Calu3 (cell line): ENCODE measurements at regions not wholly inside any gene's neighbourhood (a gene's known extent, or its start where the extent isn't known, plus 50 kb on each side); places are given as distances from the start of the nearest gene placed in this dataset.

ENCODE experiments used
- BruUV-seq: library from RNA; stranded (reverse); fragments of 400-500 nt; replicated peaks from 2 replicates; lab custom pipeline; 2021; lab: Mats Ljungman, UMichigan
- CTCF ChIA-PET: fragments of 300-600 bp; sonication (Branson Sonifier 250); formaldehyde crosslinking; loops from one replicate; lab custom pipeline; 2022; ENCODE audit warnings: antibody characterized with exemption; lab: Charles Lee
- DNase-seq: peaks from one replicate; pipeline ENCODE4 v3.0.0; 2022
- H3K27ac Mint-ChIP-seq: one replicate; pipeline ENCODE4 v1.8.0; 2022; ENCODE audit warnings: mixed read lengths; ENCODE audit not compliant: unreplicated experiment
- H3K27me3 Mint-ChIP-seq: one replicate; pipeline ENCODE4 v1.8.0; 2022; ENCODE audit warnings: mixed read lengths; ENCODE audit not compliant: unreplicated experiment
- H3K36me3 Mint-ChIP-seq: one replicate; pipeline ENCODE4 v1.8.0; 2022; ENCODE audit warnings: mild to moderate bottlenecking, moderate library complexity, mixed read lengths; ENCODE audit not compliant: insufficient read depth, unreplicated experiment
- H3K4me1 Mint-ChIP-seq: one replicate; pipeline ENCODE4 v1.8.0; 2022; ENCODE audit warnings: mild to moderate bottlenecking, low read depth, mixed read lengths; ENCODE audit not compliant: unreplicated experiment
- H3K4me3 Mint-ChIP-seq: one replicate; pipeline ENCODE4 v1.8.0; 2022; ENCODE audit warnings: mild to moderate bottlenecking, low read depth, moderate library complexity, mixed read lengths; ENCODE audit not compliant: unreplicated experiment
- H3K9me3 Mint-ChIP-seq: one replicate; pipeline ENCODE4 v1.8.0; 2022; ENCODE audit warnings: low read depth, mixed read lengths; ENCODE audit not compliant: unreplicated experiment
- CTCF ChIP-seq: fragments of 200-600 bp; IDR thresholded peaks from one replicate; pipeline ENCODE4 v1.8.0; 2022; ENCODE audit warnings: antibody characterized with exemption; ENCODE audit not compliant: unreplicated experiment
- intact Hi-C: fragments of 100-400 bp; cut with micrococcal nuclease; formaldehyde crosslinking; loops from one replicate; pipeline ENCODE4 v1.10.0; 2022; ENCODE audit not compliant: unreplicated experiment

GRCh38 chr1:188244681-188245080 lies 1415.9 kb downstream of the PLA2G4A start:
- no peaks in the 10 kb centered on the region for H3K27me3 Mint-ChIP-seq
- CTCF ChIA-PET, result no interaction called here
- H3K4me1 Mint-ChIP-seq, result peaks cover 21% of the 10 kb centered on the region
- no peaks in the 10 kb centered on the region for H3K9me3 Mint-ChIP-seq
- H3K4me3 Mint-ChIP-seq, result no peak overlapping the region
- no peak for DNase-seq
- H3K27ac Mint-ChIP-seq, result no peak overlapping the region
- no peaks in the 10 kb centered on the region for H3K36me3 Mint-ChIP-seq
- no TSS peak for BruUV-seq
- TF ChIP-seq CTCF, result no peak
- intact Hi-C loops, result loop anchor here (5.0 kb wide), 1 partner anchor 317 kb away; no protein-coding TSS in a partner anchor

- CTCF ChIA-PET, result no interaction called here
- no peak for DNase-seq
- intact Hi-C loops, result no loop called here
- Mint-ChIP-seq H3K4me3 (no peak overlapping the region), H3K4me1 (peaks cover 8% of the 10 kb centered on the region), H3K36me3 (no peaks in the 10 kb centered on the region), H3K27me3 (no peaks in the 10 kb centered on the region), H3K9me3 (no peaks in the 10 kb centered on the region), H3K27ac (no peak overlapping the region)
- BruUV-seq, result no TSS peak
- TF ChIP-seq CTCF, result no peak
Observed at GRCh38 chr1:188247255-188247654, 1418.5 kb downstream of the PLA2G4A start.

GRCh38 chr1:188249811-188250210 lies 1421.1 kb downstream of the PLA2G4A start:
- Mint-ChIP-seq H3K36me3 (no peaks in the 10 kb centered on the region), H3K4me3 (no peak overlapping the region), H3K27me3 (no peaks in the 10 kb centered on the region), H3K27ac (no peak overlapping the region), H3K4me1 (peaks cover 8% of the 10 kb centered on the region), H3K9me3 (no peaks in the 10 kb centered on the region)
- no peak for TF ChIP-seq CTCF
- intact Hi-C loops, result no loop called here
- CTCF ChIA-PET, result no interaction called here
- BruUV-seq, result no TSS peak
- DNase-seq, result no peak

GRCh38 chr1:188251036-188251435 lies 1422.3 kb downstream of the PLA2G4A start:
- Mint-ChIP-seq H3K27me3 (no peaks in the 10 kb centered on the region), H3K4me1 (peaks cover 8% of the 10 kb centered on the region), H3K9me3 (peaks cover 9% of the 10 kb centered on the region), H3K4me3 (no peak overlapping the region), H3K36me3 (no peaks in the 10 kb centered on the region), H3K27ac (no peak overlapping the region)
- BruUV-seq, result no TSS peak
- TF ChIP-seq CTCF, result no peak
- CTCF ChIA-PET, result no interaction called here
- intact Hi-C loops, result no loop called here
- no peak for DNase-seq
